HUES64 (cell line): ENCODE measurements at regions not wholly inside any gene's neighbourhood (a gene's known extent, or its start where the extent isn't known, plus 50 kb on each side); places are given as distances from the start of the nearest gene placed in this dataset.
"Not testable (repeated sequence)": the region's sequence is repeated elsewhere in the genome, so short reads cannot be mapped to it uniquely, and the experiment has no call there.

ENCODE experiments used
- H3K27ac ChIP-seq: 2 replicates; pipeline ENCODE4 v1.7.0; 2013; ENCODE audit warnings: low read depth, low read length, inconsistent platforms
- H3K27me3 ChIP-seq: 2 replicates; pipeline ENCODE4 v1.6.1; 2013; ENCODE audit warnings: mild to moderate bottlenecking, low read length; ENCODE audit not compliant: insufficient read depth
- H3K36me3 ChIP-seq: 2 replicates; pipeline ENCODE4 v1.6.1; 2013; ENCODE audit warnings: mild to moderate bottlenecking, low read length; ENCODE audit not compliant: insufficient read depth
- H3K4me1 ChIP-seq: 2 replicates; pipeline ENCODE4 v1.6.1; 2013; ENCODE audit warnings: mild to moderate bottlenecking, low read length, moderate library complexity; ENCODE audit not compliant: insufficient read depth
- H3K4me3 ChIP-seq: 2 replicates; pipeline ENCODE4 v1.5.1; 2013; ENCODE audit warnings: mild to moderate bottlenecking, low read length, moderate library complexity
- H3K9ac ChIP-seq: 2 replicates; pipeline ENCODE4 v1.6.1; 2013; ENCODE audit warnings: mild to moderate bottlenecking, low read depth, low read length
- H3K9me3 ChIP-seq: 2 replicates; pipeline ENCODE4 v1.6.1; 2013; ENCODE audit warnings: low read depth, low read length; ENCODE audit not compliant: insufficient read depth
- WGBS: fragments of 150-250, 120-280 bp; methylation state at CpG from one replicate; pipeline ENCODE4 v1.1.7; 2013; ENCODE audit warnings: missing lambda C conversion rate; 5-methylcytosine and 5-hydroxymethylcytosine counted together

GRCh38 chr2:76009484-76009883, 298.8 kb upstream of the GCFC2 start:
- H3K36me3 ChIP-seq, result no peaks in the 10 kb centered on the region
- no peak overlapping the region for H3K27ac ChIP-seq
- no peaks in the 10 kb centered on the region for H3K9me3 ChIP-seq
- H3K4me1 ChIP-seq, result peaks cover 12% of the 10 kb centered on the region
- 94% methylated on average over 2 of the region's 2 CpGs for WGBS
- H3K4me3 ChIP-seq, result no peak overlapping the region
- H3K9ac ChIP-seq, result no peak overlapping the region
- no peaks in the 10 kb centered on the region for H3K27me3 ChIP-seq

GRCh38 chr2:76008001-76008702, 297.4 kb upstream of the GCFC2 start:
- no peak overlapping the region for H3K4me3 ChIP-seq
- H3K36me3 ChIP-seq, result no peaks in the 10 kb centered on the region
- H3K27ac ChIP-seq, result no peak overlapping the region
- H3K4me1 ChIP-seq, result peaks cover 12% of the 10 kb centered on the region
- no peak overlapping the region for H3K9ac ChIP-seq
- H3K9me3 ChIP-seq, result no peaks in the 10 kb centered on the region
- 61% methylated on average over 7 of the region's 7 CpGs for WGBS
- H3K27me3 ChIP-seq, result no peaks in the 10 kb centered on the region

GRCh38 chr2:76000425-76000824, 289.7 kb upstream of the GCFC2 start:
- Histone ChIP-seq H3K4me3 (no peak overlapping the region), H3K9ac (no peak overlapping the region), H3K27me3 (no peaks in the 10 kb centered on the region), H3K27ac (no peak overlapping the region), H3K9me3 (no peaks in the 10 kb centered on the region), H3K4me1 (no peaks in the 10 kb centered on the region), H3K36me3 (no peaks in the 10 kb centered on the region)
- whole genome bisulfite sequencing, result 98% methylated on average over 2 of the region's 2 CpGs

GRCh38 chr2:75998451-75998850, 287.7 kb upstream of the GCFC2 start:
- WGBS, result 98% methylated on average over 1 of the region's 2 CpGs
- H3K27ac ChIP-seq, result no peak overlapping the region

GRCh38 chr2:75994759-75995158, 284.0 kb upstream of the GCFC2 start:
- Histone ChIP-seq H3K9me3 (peaks cover 2% of the 10 kb centered on the region; the same call in 1 of the 2 replicates), H3K9ac (no peak overlapping the region), H3K4me1 (no peaks in the 10 kb centered on the region), H3K36me3 (no peaks in the 10 kb centered on the region), H3K27me3 (no peaks in the 10 kb centered on the region), H3K27ac (no peak overlapping the region), H3K4me3 (no peak overlapping the region)
- 85% methylated on average over 4 of the region's 4 CpGs for WGBS

More at GRCh38 chr2:75998451-75998850, 287.7 kb upstream of the GCFC2 start:
- Histone ChIP-seq H3K9me3 (no peaks in the 10 kb centered on the region), H3K9ac (no peak overlapping the region), H3K4me1 (no peaks in the 10 kb centered on the region), H3K27me3 (no peaks in the 10 kb centered on the region), H3K4me3 (no peak overlapping the region), H3K36me3 (no peaks in the 10 kb centered on the region)

- H3K9ac ChIP-seq, H3K4me3 ChIP-seq, H3K27me3 ChIP-seq, H3K9me3 ChIP-seq, H3K36me3 ChIP-seq, H3K4me1 ChIP-seq, H3K27ac ChIP-seq: not testable (repeated sequence)
- 97% methylated on average over 5 of the region's 5 CpGs for WGBS
Observed at GRCh38 chr2:75988622-75989021, 277.9 kb upstream of the GCFC2 start.

- Histone ChIP-seq H3K27ac (no peak overlapping the region), H3K4me3 (no peak overlapping the region), H3K4me1 (no peaks in the 10 kb centered on the region), H3K27me3 (no peaks in the 10 kb centered on the region), H3K9ac (no peak overlapping the region), H3K36me3 (no peaks in the 10 kb centered on the region), H3K9me3 (peaks cover 9% of the 10 kb centered on the region)
- WGBS, result 71% methylated on average over 3 of the region's 4 CpGs
Observed at GRCh38 chr2:75986617-75987016, 275.9 kb upstream of the GCFC2 start.

- 0 out of 2 replicates have a peak, but pooled peaks cover 4% of the 10 kb centered on the region for H3K9me3 ChIP-seq
- H3K9ac ChIP-seq, result no peak overlapping the region
- no peak overlapping the region for H3K4me3 ChIP-seq
- 100% methylated on average over 1 of the region's 2 CpGs for WGBS
- no peak overlapping the region for H3K27ac ChIP-seq
- H3K36me3 ChIP-seq, result no peaks in the 10 kb centered on the region
- no peaks in the 10 kb centered on the region for H3K4me1 ChIP-seq
- no peaks in the 10 kb centered on the region for H3K27me3 ChIP-seq
Observed at GRCh38 chr2:75982719-75983118, 272.0 kb upstream of the GCFC2 start.

GRCh38 chr2:75964646-75965045, 253.9 kb upstream of the GCFC2 start:
- no peaks in the 10 kb centered on the region for H3K9me3 ChIP-seq
- H3K4me1 ChIP-seq, result peaks cover under 1% of the 10 kb centered on the region; the same call in 1 of the 2 replicates
- no peaks in the 10 kb centered on the region for H3K27me3 ChIP-seq
- 100% methylated on average over 2 of the region's 2 CpGs for WGBS
- H3K36me3 ChIP-seq, result no peaks in the 10 kb centered on the region
- H3K27ac ChIP-seq, result no peak overlapping the region
- H3K9ac ChIP-seq, result no peak overlapping the region
- H3K4me3 ChIP-seq, result no peak overlapping the region

- Histone ChIP-seq H3K27me3 (no peaks in the 10 kb centered on the region), H3K4me1 (peaks cover 15% of the 10 kb centered on the region), H3K4me3 (no peak overlapping the region), H3K36me3 (no peaks in the 10 kb centered on the region), H3K9ac (no peak overlapping the region), H3K27ac (no peak overlapping the region), H3K9me3 (no peaks in the 10 kb centered on the region)
- WGBS, result 94% methylated on average over 3 of the region's 3 CpGs
Observed at GRCh38 chr2:75960472-75961009, 249.8 kb upstream of the GCFC2 start.

GRCh38 chr2:75959724-75960471, 249.2 kb upstream of the GCFC2 start:
- 78% methylated on average over 4 of the region's 4 CpGs for WGBS
- H3K27me3 ChIP-seq, result no peaks in the 10 kb centered on the region
- H3K27ac ChIP-seq, result no peak overlapping the region
- H3K9me3 ChIP-seq, result no peaks in the 10 kb centered on the region
- no peak overlapping the region for H3K4me3 ChIP-seq
- H3K9ac ChIP-seq, result no peak overlapping the region
- no peaks in the 10 kb centered on the region for H3K36me3 ChIP-seq
- H3K4me1 ChIP-seq, result peaks cover 15% of the 10 kb centered on the region
